Body of pancreas (tissue), 4 donors: ENCODE measurements at regions not wholly inside any gene's neighbourhood (a gene's known extent, or its start where the extent isn't known, plus 50 kb on each side); places are given as distances from the start of the nearest gene placed in this dataset.

Experiments
- CTCF ChIP-seq, 7 experiments: fragments of 450-650 bp in 4 of 7; fragments of 200-600 bp in 3 of 7; sonication (generic) in 3 of 7; IDR thresholded peaks; one replicate each; pipeline ENCODE4 v1.5.1; 2016 to 2019; ENCODE audit warnings: antibody characterized with exemption in 7 of 7
- POLR2A ChIP-seq, 3 donors: fragments of 450-650 bp; IDR thresholded peaks; one replicate each; pipeline ENCODE4 v1.6.1; 2016; ENCODE audit warnings: antibody characterized with exemption in 3 of 3, mild to moderate bottlenecking in 2 of 3

- no peak for TF ChIP-seq POLR2A (IDR thresholded peaks at IDR 0.05)
- no peak for TF ChIP-seq CTCF (IDR thresholded peaks at IDR 0.05)
Observed at GRCh38 chr10:124152139-124153022, 59.0 kb upstream of the CHST15 start.
